ENCODE measurements at regions not wholly inside any gene's neighbourhood (a gene's known extent, or its start where the extent isn't known, plus 50 kb on each side); places are given as distances from the start of the nearest gene placed in this dataset.

DNA sequence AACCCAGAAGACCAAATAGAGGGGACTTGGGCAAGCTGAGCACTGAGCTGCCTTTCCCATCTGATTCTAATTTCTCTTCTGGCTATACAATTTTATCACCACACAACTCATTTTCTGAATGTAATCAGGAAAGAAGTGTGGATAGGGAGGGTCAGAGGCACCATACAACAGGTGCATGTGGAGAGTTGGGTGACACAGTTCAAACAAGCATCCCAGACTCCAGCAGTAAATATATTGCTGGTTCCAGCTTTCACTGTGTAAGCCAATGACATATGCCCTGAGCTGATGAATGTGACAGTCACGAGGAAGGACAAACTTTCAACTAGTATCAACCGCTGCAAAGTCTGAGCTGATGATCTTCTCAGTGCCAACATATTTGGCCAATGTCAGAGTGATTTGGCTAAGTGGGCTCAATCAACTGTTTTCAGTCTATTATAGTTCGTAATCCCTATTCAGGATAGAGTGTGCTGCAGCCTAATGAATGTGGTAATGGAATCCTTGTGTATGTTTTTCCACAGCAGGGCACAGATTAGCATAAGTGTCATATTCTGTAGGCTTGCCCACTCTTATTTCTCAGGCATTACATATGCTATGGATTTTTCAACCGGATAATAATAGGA lies 109.9 kb upstream of the MEIS1 start:
- CTCF ChIA-PET = no interaction called here
- H3K4me1 ChIP-seq (ENCODE audit: control insufficient read depth, insufficient read depth, low read length) = no peaks in the 10 kb centered on the region
- no peak overlapping the region for H3K27ac ChIP-seq (ENCODE audit: low read length)
- in situ Hi-C loops (cut with HindIII; ENCODE audit: low pct_unique_long_range_greater_than_20kb, low sequenced_read_pairs) (no loop called here), intact Hi-C loops (cut with micrococcal nuclease; ENCODE audit: unreplicated experiment) (no loop called here)
- POLR2A ChIA-PET = no interaction called here
- no peaks in the 10 kb centered on the region for H3K9me3 ChIP-seq (ENCODE audit: control insufficient read depth, insufficient read depth, low read depth, low read length)
- no TSS peak for BruUV-seq (replicated peaks)
- no peak for ATAC-seq
- H3K4me3 ChIP-seq (ENCODE audit: low read depth in 2 of 2, low read length in 2 of 2) = no peak overlapping the region
- no peak for DNase-seq (ENCODE audit: low read depth, low spot score)
- no peaks in the 10 kb centered on the region for H3K36me3 ChIP-seq (ENCODE audit: control insufficient read depth, insufficient read depth, low read length)
- H3K27me3 ChIP-seq (ENCODE audit: control insufficient read depth, insufficient read depth, low read length) = peaks cover 2% of the 10 kb centered on the region
- TF ChIP-seq POLR2AphosphoS5 (IDR thresholded peaks at IDR 0.05; ENCODE audit: low read depth, low read length) (no peak), TCF7L2 (IDR thresholded peaks at IDR 0.05; ENCODE audit: low read depth, low read length) (no peak)
- TF ChIP-seq, protein P1, sequence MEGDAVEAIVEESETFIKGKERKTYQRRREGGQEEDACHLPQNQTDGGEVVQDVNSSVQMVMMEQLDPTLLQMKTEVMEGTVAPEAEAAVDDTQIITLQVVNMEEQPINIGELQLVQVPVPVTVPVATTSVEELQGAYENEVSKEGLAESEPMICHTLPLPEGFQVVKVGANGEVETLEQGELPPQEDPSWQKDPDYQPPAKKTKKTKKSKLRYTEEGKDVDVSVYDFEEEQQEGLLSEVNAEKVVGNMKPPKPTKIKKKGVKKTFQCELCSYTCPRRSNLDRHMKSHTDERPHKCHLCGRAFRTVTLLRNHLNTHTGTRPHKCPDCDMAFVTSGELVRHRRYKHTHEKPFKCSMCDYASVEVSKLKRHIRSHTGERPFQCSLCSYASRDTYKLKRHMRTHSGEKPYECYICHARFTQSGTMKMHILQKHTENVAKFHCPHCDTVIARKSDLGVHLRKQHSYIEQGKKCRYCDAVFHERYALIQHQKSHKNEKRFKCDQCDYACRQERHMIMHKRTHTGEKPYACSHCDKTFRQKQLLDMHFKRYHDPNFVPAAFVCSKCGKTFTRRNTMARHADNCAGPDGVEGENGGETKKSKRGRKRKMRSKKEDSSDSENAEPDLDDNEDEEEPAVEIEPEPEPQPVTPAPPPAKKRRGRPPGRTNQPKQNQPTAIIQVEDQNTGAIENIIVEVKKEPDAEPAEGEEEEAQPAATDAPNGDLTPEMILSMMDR (IDR thresholded peaks at IDR 0.05) = no peak

DNA sequence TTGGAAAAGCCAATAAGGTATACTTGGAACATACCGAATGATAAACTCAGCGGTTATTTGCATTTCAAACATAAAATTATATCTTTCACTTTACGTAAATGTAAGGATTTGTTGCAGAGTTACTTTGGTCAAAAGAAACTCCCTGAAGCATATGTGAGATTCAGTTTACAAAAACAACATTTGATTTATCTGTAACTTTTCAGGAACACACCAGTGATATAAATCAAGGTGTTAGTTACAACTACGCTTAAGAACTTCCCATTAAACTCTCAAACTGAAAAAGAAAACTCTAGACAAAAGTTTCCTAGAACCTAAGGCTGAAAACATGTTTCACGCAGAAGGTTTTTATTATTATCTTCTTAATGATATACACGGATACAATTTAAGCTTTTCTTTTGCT lies 110.6 kb upstream of the MEIS1 start:
- ChIA-PET POLR2A (no interaction called here), CTCF (no interaction called here)
- Histone ChIP-seq H3K36me3 (ENCODE audit: control insufficient read depth, insufficient read depth, low read length) (no peaks in the 10 kb centered on the region), H3K4me3 (ENCODE audit: low read depth in 2 of 2, low read length in 2 of 2) (no peak overlapping the region), H3K27me3 (ENCODE audit: control insufficient read depth, insufficient read depth, low read length) (peaks cover 2% of the 10 kb centered on the region; the same call in 1 of the 2 replicates), H3K4me1 (ENCODE audit: control insufficient read depth, insufficient read depth, low read length) (no peaks in the 10 kb centered on the region), H3K9me3 (ENCODE audit: control insufficient read depth, insufficient read depth, low read depth, low read length) (no peaks in the 10 kb centered on the region), H3K27ac (ENCODE audit: low read length) (no peak overlapping the region)
- TF ChIP-seq POLR2AphosphoS5 (IDR thresholded peaks at IDR 0.05; ENCODE audit: low read depth, low read length) (no peak), TCF7L2 (IDR thresholded peaks at IDR 0.05; ENCODE audit: low read depth, low read length) (no peak), SIN3A (IDR thresholded peaks at IDR 0.05; ENCODE audit: borderline replicate concordance, insufficient read depth, low read depth, low read length) (no peak)
- TF ChIP-seq, protein P2, sequence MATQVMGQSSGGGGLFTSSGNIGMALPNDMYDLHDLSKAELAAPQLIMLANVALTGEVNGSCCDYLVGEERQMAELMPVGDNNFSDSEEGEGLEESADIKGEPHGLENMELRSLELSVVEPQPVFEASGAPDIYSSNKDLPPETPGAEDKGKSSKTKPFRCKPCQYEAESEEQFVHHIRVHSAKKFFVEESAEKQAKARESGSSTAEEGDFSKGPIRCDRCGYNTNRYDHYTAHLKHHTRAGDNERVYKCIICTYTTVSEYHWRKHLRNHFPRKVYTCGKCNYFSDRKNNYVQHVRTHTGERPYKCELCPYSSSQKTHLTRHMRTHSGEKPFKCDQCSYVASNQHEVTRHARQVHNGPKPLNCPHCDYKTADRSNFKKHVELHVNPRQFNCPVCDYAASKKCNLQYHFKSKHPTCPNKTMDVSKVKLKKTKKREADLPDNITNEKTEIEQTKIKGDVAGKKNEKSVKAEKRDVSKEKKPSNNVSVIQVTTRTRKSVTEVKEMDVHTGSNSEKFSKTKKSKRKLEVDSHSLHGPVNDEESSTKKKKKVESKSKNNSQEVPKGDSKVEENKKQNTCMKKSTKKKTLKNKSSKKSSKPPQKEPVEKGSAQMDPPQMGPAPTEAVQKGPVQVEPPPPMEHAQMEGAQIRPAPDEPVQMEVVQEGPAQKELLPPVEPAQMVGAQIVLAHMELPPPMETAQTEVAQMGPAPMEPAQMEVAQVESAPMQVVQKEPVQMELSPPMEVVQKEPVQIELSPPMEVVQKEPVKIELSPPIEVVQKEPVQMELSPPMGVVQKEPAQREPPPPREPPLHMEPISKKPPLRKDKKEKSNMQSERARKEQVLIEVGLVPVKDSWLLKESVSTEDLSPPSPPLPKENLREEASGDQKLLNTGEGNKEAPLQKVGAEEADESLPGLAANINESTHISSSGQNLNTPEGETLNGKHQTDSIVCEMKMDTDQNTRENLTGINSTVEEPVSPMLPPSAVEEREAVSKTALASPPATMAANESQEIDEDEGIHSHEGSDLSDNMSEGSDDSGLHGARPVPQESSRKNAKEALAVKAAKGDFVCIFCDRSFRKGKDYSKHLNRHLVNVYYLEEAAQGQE (IDR thresholded peaks at IDR 0.05; ENCODE audit: insufficient read depth in 1 of 2, low read depth in 2 of 2, low read length in 1 of 2) = no peak
- TF ChIP-seq, protein P1 (IDR thresholded peaks at IDR 0.05) = no peak
- in situ Hi-C loops (cut with HindIII; ENCODE audit: low pct_unique_long_range_greater_than_20kb, low sequenced_read_pairs) = no loop called here
- intact Hi-C loops (cut with micrococcal nuclease; ENCODE audit: unreplicated experiment) = no loop called here
- no TSS peak for BruUV-seq (replicated peaks)
- no peak for DNase-seq (ENCODE audit: low read depth, low spot score)
- no peak for ATAC-seq

Measured in Panc1 (cell line).